ENCODE measurements at regions not wholly inside any gene's neighbourhood (a gene's known extent, or its start where the extent isn't known, plus 50 kb on each side); places are given as distances from the start of the nearest gene placed in this dataset.
"Not testable (repeated sequence)": the region's sequence is repeated elsewhere in the genome, so short reads cannot be mapped to it uniquely, and the experiment has no call there.

GRCh38 chr1:120544434-120544833 lies 129.6 kb downstream of the NBPF8 start:
- not testable (repeated sequence) for TF ChIP-seq CTCF (IDR thresholded peaks at IDR 0.05); TCF7L2 (IDR thresholded peaks at IDR 0.05; ENCODE audit: low read depth, low read length)
- TF ChIP-seq, protein P1, sequence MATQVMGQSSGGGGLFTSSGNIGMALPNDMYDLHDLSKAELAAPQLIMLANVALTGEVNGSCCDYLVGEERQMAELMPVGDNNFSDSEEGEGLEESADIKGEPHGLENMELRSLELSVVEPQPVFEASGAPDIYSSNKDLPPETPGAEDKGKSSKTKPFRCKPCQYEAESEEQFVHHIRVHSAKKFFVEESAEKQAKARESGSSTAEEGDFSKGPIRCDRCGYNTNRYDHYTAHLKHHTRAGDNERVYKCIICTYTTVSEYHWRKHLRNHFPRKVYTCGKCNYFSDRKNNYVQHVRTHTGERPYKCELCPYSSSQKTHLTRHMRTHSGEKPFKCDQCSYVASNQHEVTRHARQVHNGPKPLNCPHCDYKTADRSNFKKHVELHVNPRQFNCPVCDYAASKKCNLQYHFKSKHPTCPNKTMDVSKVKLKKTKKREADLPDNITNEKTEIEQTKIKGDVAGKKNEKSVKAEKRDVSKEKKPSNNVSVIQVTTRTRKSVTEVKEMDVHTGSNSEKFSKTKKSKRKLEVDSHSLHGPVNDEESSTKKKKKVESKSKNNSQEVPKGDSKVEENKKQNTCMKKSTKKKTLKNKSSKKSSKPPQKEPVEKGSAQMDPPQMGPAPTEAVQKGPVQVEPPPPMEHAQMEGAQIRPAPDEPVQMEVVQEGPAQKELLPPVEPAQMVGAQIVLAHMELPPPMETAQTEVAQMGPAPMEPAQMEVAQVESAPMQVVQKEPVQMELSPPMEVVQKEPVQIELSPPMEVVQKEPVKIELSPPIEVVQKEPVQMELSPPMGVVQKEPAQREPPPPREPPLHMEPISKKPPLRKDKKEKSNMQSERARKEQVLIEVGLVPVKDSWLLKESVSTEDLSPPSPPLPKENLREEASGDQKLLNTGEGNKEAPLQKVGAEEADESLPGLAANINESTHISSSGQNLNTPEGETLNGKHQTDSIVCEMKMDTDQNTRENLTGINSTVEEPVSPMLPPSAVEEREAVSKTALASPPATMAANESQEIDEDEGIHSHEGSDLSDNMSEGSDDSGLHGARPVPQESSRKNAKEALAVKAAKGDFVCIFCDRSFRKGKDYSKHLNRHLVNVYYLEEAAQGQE (IDR thresholded peaks at IDR 0.05; ENCODE audit: insufficient read depth in 1 of 2, low read depth in 2 of 2, low read length in 1 of 2) = not testable (repeated sequence)

Data from Panc1 (cell line).